H7 (cell line): ENCODE measurements at regions not wholly inside any gene's neighbourhood (a gene's known extent, or its start where the extent isn't known, plus 50 kb on each side); places are given as distances from the start of the nearest gene placed in this dataset.
A peak's percentile ranks its signal among the peaks of the same experiment; 100 is the strongest.

ENCODE experiments used
- DNase-seq: peaks from one replicate; pipeline ENCODE4 v3.0.0; 2012
- H3K27me3 ChIP-seq: 2 replicates; pipeline ENCODE4 v1.6.0; 2011; ENCODE audit warnings: mild to moderate bottlenecking, low read length; ENCODE audit not compliant: control insufficient read depth, insufficient read depth
- H3K36me3 ChIP-seq: replicated peaks from 2 replicates; pipeline ENCODE4 v1.5.1; 2011; ENCODE audit warnings: low read length; ENCODE audit not compliant: control insufficient read depth, insufficient read depth
- H3K4me3 ChIP-seq: 2 replicates; pipeline ENCODE4 v1.5.1; 2011; ENCODE audit warnings: low read depth, mild to moderate bottlenecking, control low read depth, low read length, moderate library complexity; ENCODE audit not compliant: insufficient read depth

GRCh38 chr2:2849464-2850217 lies 518.6 kb upstream of the MYT1L start:
- H3K36me3 ChIP-seq: no peaks in the 10 kb centered on the region
- no peak overlapping the region for H3K4me3 ChIP-seq
- H3K27me3 ChIP-seq: no peaks in the 10 kb centered on the region
- DNase-seq: no peak

GRCh38 chr2:2848621-2849333 lies 517.7 kb upstream of the MYT1L start:
- H3K4me3 ChIP-seq: no peak overlapping the region
- DNase-seq: peak; percentile 73
- H3K27me3 ChIP-seq: no peaks in the 10 kb centered on the region
- H3K36me3 ChIP-seq: no peaks in the 10 kb centered on the region

- Histone ChIP-seq H3K4me3 (no peak overlapping the region), H3K36me3 (no peaks in the 10 kb centered on the region), H3K27me3 (no peaks in the 10 kb centered on the region)
- DNase-seq: no peak
Observed at GRCh38 chr2:2848198-2848597, 517.1 kb upstream of the MYT1L start.

- DNase-seq: no peak
- H3K36me3 ChIP-seq: no peaks in the 10 kb centered on the region
- no peak overlapping the region for H3K4me3 ChIP-seq
- H3K27me3 ChIP-seq: no peaks in the 10 kb centered on the region
Observed at GRCh38 chr2:2847209-2847676, 516.2 kb upstream of the MYT1L start.

GRCh38 chr2:2846332-2847208 lies 515.5 kb upstream of the MYT1L start:
- no peaks in the 10 kb centered on the region for H3K36me3 ChIP-seq
- no peak for DNase-seq
- H3K4me3 ChIP-seq: no peak overlapping the region
- H3K27me3 ChIP-seq: no peaks in the 10 kb centered on the region

GRCh38 chr2:2845806-2846315 lies 514.8 kb upstream of the MYT1L start:
- DNase-seq: no peak
- Histone ChIP-seq H3K4me3 (no peak overlapping the region), H3K27me3 (no peaks in the 10 kb centered on the region), H3K36me3 (no peaks in the 10 kb centered on the region)

- no peak for DNase-seq
- Histone ChIP-seq H3K4me3 (no peak overlapping the region), H3K27me3 (no peaks in the 10 kb centered on the region), H3K36me3 (no peaks in the 10 kb centered on the region)
Observed at GRCh38 chr2:2845267-2845666, 514.2 kb upstream of the MYT1L start.

- H3K4me3 ChIP-seq: no peak overlapping the region
- H3K27me3 ChIP-seq: no peaks in the 10 kb centered on the region
- peak; percentile 71 for DNase-seq
- H3K36me3 ChIP-seq: no peaks in the 10 kb centered on the region
Observed at GRCh38 chr2:2843969-2844548, 513.0 kb upstream of the MYT1L start.

GRCh38 chr2:2842466-2842865 lies 511.4 kb upstream of the MYT1L start:
- no peaks in the 10 kb centered on the region for H3K27me3 ChIP-seq
- DNase-seq: no peak
- no peaks in the 10 kb centered on the region for H3K36me3 ChIP-seq
- H3K4me3 ChIP-seq: no peak overlapping the region

GRCh38 chr2:2840681-2841300 lies 509.7 kb upstream of the MYT1L start:
- Histone ChIP-seq H3K36me3 (no peaks in the 10 kb centered on the region), H3K4me3 (no peak overlapping the region), H3K27me3 (no peaks in the 10 kb centered on the region)
- no peak for DNase-seq

GRCh38 chr2:2839782-2840531 lies 508.9 kb upstream of the MYT1L start:
- no peaks in the 10 kb centered on the region for H3K27me3 ChIP-seq
- no peaks in the 10 kb centered on the region for H3K36me3 ChIP-seq
- DNase-seq: no peak
- H3K4me3 ChIP-seq: no peak overlapping the region

- H3K27me3 ChIP-seq: no peaks in the 10 kb centered on the region
- no peak for DNase-seq
- H3K36me3 ChIP-seq: no peaks in the 10 kb centered on the region
- no peak overlapping the region for H3K4me3 ChIP-seq
Observed at GRCh38 chr2:2839393-2839781, 508.3 kb upstream of the MYT1L start.

GRCh38 chr2:2838548-2838845 lies 507.4 kb upstream of the MYT1L start:
- DNase-seq: no peak
- Histone ChIP-seq H3K27me3 (no peaks in the 10 kb centered on the region), H3K36me3 (no peaks in the 10 kb centered on the region), H3K4me3 (no peak overlapping the region)
